GM18951 (cell line): ENCODE measurements at regions not wholly inside any gene's neighbourhood (a gene's known extent, or its start where the extent isn't known, plus 50 kb on each side); places are given as distances from the start of the nearest gene placed in this dataset.

Experiments used
- POLR2A ChIP-seq: IDR thresholded peaks from 4 replicates; pipeline ENCODE4 v1.6.1; 2011; ENCODE audit warnings: mild to moderate bottlenecking; ENCODE audit not compliant: insufficient read length, insufficient read depth; ENCODE audit errors: extremely low read depth
- in situ Hi-C: fragments of 300-500 bp; cut with MboI; formaldehyde crosslinking; loops from one replicate; pipeline ENCODE4 v1.12.0; 2022; ENCODE audit warnings: low sequenced_read_pairs, mixed read lengths, inconsistent platforms; ENCODE audit not compliant: unreplicated experiment

DNA sequence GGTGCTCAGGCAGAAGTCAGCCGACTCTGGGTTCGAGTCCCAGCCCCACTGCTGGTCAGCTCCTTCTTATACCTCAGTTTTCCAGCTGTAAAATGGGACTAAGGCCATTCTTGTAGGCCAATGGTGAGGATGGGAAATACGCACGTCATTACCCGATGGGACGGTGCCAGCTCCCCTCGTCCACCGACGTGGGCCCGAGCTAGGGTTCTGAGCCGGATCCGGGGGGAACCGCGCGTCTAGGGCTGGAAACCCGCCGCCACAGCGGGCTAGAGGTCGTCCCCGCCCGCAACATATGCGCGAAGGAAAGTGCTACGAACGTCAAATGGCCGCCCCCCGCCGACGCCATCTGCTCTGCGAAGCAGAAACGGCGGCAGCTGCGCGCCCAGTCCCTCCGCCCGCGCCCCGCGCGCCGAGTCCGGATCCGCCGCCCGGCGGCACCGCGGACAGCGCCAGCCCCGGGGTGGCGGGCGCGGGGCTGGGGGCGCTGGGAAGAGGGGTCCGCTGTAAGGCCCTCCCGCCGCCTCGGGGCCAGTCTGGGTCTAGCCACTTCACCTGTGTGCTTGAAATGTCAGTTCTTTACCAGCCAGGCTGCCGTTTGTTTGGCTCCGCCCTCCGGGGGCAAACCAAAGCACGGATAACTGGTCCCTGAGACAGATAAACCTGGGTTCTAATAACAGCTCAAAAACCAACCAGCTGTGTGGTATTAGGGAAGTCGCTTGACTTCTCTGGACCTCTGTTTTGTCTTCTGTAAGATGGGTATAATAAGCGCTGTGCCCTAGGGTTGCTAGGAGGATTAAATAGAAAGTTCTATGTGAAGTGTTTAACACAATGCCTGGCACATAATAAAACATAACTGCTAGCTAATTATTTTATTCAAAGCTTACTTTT is 103.5 kb upstream of the RCN1 start:
- no peak for TF ChIP-seq POLR2A
- in situ Hi-C loops = loop anchor here (25.0 kb wide), 1 partner anchor 750 kb away; no protein-coding TSS in a partner anchor

DNA sequence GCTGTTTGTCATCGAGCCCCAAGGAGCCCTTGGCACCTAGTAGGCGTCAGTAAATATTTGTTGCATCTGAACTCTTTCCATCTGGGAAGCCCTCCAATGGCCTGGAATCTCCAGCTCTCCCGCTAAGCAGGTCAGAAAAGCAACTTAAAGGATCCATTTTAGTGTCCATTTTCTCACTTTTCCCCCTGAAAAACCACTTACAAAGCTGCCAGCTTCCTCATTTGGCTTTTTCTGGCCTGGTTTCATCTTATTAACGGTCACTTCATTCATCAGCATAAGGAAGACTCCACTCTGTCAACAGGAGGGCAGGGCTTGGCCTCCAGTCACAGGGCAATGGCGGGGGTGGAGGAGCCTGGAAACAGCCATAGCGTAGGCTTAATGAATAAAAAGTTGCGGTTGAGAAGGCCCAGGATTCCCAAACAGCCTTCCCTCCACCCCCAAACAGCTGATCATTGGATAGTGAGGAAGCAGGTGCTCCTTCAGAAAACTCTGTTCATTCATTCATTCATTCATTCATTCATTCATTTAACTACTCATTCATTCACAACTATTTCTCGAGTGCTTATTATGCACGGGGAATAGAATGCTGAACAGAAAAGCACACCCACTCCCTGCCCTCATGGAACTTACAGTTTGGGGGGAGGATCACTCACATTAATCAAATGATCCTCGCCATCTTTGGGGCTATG is 104.5 kb upstream of the RCN1 start:
- in situ Hi-C loops = loop anchor here (25.0 kb wide), 1 partner anchor 749 kb away; no protein-coding TSS in a partner anchor
- no peak for TF ChIP-seq POLR2A

DNA sequence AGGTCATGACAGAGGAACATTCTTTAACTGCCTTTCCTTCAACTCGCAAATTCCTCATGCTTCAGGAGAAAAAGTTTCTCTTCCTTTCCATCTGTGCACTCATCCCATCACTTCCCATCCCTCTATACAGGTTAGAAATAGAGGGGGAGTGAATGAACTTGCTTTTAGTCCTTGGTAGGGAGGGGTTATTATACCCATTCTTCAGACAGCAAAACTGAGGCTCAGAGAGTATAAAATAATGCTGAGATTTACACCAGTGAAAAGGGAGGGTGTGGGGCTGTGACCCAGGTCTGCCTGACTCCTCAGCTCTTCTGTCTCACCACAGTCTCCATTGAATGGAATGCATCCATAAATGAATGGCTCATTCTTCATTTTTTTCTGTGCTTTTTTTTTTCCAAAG is 109.4 kb upstream of the RCN1 start:
- in situ Hi-C loops = loop anchor here (25.0 kb wide), 1 partner anchor 744 kb away; no protein-coding TSS in a partner anchor
- no peak for TF ChIP-seq POLR2A

DNA sequence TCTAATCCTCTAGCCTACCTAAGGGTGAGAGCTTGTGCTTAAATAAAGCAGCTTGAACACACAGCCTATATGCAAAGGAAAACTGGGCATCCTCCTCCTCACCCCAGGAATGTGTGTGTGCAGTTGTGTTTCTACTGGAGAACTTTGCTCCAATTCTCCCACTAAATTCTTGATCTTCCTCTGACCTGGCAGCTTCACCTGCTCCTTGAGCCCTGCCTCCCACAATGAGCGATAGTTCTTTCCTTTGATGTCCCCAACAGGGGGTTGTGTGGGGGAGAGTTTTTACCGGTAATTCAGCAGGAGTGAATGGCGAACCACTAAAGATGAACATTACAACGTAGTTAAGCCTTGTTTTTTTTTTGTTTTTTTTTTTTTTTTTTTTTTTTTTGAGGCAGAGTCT is 113.5 kb upstream of the RCN1 start:
- in situ Hi-C loops = loop anchor here (25.0 kb wide), 1 partner anchor 740 kb away; no protein-coding TSS in a partner anchor
- TF ChIP-seq POLR2A = no peak

DNA sequence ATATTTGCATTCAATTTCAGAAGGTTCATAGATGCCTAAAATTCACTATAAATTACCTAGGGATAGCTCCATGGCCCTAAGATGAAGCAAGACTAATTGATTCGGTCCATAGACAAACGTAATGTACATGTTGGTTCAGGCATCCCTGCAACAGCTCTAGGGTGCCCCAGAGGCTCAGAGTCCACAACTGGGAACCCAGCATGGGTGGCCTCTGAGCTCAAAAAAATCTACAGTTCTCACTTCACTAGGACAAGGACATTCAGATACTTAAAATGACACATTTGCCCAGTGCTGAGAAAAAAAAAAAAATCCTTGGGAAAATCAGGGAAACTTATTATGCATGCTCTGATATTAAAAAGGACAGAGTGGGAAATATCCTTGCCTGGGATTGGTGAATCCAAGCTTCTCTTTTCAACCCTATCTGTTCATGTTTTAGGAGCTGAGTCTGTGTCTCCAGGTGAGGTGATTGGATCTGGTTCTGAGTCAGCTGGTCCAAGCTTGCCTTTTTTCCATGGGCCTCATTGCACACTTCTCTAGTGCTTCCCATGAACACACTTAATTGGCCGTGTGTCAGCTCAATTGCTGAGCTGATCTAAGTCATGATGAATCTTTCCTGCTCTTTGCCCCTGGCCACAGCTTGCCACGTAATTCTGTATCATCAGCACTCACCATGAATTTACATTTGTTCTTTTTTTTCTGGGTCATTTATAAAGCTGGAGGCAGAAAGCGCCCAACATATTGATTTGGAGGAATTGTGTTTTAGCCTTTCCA is 116.3 kb upstream of the RCN1 start:
- in situ Hi-C loops = loop anchor here (25.0 kb wide), 3 partner anchors 487 to 737 kb away; no protein-coding TSS in a partner anchor
- no peak for TF ChIP-seq POLR2A

DNA sequence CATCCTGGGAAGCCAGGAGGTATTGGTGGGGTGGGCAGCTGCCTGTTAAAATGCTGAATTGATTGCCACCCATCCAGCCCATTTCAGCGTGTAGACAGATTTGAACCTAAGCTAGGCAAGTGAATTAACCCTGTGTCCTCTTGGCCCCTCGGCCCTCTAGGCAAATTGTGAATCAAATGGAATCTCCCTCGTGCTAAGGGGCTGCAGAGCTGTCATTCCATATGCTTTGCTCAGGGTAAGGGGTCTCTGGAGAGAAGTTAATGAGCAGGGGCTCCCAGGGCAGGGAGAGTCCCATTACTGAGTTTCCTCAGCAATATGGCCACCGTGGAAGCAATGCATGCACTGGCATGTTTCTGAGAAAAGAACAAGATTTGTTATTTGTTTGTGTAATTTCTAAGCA is 117.7 kb upstream of the RCN1 start:
- TF ChIP-seq POLR2A = no peak
- in situ Hi-C loops = loop anchor here (25.0 kb wide), 2 partner anchors 486 to 586 kb away; no protein-coding TSS in a partner anchor

DNA sequence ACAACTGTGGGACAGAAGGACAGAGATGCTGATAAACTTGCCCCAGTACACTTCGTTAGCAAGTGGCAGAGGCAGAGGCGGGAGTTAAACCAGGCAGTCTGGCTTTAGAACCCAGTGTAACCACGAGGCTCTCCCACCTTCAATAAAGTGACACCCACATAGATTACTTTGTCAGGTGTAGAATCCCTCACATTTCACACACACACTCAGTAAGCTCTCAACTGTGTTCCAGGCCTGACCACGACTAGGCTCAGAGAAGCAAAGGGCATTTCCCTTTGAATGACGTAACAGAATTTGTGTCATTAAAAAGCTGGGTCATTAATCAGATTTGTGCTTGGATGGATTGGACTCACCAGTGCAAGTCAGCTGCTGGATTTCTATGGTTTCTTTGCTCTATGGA is 118.3 kb upstream of the RCN1 start:
- in situ Hi-C loops = loop anchor here (25.0 kb wide), 2 partner anchors 485 to 585 kb away; no protein-coding TSS in a partner anchor
- TF ChIP-seq POLR2A = no peak

DNA sequence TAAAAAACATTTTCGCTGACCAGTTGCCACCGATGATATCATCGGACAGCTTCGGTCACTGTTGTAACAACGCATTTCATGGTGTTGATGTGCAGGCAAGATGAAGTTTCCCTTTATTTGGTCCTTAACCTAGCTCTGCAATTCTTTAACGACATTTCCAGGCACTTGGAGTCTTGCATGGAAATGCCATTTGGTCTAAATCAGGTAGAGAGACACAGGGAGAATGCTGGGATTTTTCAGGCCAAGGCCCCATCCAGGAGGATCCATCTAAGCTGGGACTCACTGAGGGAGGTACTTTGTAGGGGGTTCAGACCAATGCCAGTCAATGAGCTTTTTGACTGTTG is 121.5 kb upstream of the RCN1 start:
- in situ Hi-C loops = loop anchor here (25.0 kb wide), 2 partner anchors 482 to 582 kb away; no protein-coding TSS in a partner anchor

DNA sequence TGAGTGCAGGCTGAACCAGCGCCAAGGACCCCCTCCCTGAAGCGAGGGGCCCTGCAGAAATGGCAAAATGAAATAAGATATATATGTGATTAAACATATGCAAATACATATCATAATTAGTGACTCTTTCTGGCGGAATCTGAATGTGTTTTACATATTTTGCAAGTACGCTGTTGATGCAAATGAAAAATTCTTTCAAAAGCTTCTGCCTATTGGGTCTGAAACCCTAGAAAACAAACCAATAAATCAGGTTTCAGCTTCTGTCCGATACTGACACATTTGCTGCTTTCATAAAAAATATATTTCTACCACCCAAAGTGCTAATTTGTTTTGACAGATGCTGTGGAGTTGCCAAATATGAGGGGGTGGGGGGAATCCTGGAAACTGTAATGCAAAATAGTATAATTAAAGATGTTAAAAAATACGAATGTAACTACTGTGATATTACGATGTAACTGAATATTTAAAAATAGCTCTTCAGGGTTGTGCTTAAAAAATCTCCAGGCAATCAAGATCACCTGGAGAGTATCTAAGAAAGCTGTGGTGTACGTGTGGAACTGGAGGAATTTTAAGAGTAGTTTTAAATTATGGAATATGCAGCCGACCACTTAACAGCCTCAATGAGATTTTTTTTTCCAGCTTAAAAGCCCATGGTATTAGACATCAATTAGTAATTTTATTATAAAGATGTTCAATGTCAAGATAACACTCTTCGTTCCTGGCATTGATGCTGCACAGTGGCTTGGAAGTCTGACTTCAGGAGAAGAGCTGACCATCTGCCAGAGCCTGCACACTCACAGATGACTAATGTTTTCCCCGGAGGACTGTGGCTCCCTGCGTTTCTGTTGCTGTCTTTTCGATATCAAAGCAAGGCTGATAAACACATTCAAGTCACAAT is 122.2 kb upstream of the RCN1 start:
- in situ Hi-C loops = loop anchor here (25.0 kb wide), 2 partner anchors 481 to 581 kb away; no protein-coding TSS in a partner anchor
- no peak for TF ChIP-seq POLR2A

More for the DNA sequence above, 121.5 kb upstream of the RCN1 start:
- TF ChIP-seq POLR2A = no peak

DNA sequence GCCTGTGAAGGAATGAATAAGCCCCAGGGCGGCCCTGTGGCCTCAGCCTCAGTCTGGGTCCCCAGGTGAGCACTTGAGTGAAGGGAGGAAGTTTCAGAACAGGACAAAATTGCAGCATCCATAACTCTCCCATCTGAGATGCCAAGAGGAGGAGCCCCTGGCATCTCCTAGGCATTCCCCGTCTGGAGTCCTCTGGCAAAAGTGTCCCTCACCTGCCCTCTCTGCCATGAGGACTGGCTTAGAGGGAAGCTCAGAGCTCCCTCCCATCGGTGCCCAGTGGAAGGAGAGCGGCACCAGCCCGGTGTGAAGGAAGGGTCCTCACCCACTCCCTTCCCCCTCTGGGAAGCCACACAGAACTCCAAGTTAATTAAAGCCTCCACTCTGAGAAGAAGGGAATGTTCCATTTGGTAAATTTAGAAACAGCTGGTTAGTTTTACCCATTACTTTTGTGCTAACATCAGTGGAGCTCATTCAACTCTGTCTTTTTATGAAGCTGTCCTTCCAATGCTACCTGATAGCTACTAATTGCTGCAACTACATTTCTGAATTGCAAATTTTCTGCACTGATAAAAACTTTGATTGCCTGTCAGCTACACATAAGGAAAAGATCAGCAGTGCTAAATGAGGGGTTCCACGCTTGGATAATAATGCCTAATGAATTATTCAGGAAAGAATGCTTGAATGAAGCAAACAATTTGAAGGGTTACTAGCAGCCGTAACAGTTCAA is 123.3 kb upstream of the RCN1 start:
- no peak for TF ChIP-seq POLR2A
- in situ Hi-C loops = loop anchor here (25.0 kb wide), 2 partner anchors 480 to 580 kb away; no protein-coding TSS in a partner anchor

DNA sequence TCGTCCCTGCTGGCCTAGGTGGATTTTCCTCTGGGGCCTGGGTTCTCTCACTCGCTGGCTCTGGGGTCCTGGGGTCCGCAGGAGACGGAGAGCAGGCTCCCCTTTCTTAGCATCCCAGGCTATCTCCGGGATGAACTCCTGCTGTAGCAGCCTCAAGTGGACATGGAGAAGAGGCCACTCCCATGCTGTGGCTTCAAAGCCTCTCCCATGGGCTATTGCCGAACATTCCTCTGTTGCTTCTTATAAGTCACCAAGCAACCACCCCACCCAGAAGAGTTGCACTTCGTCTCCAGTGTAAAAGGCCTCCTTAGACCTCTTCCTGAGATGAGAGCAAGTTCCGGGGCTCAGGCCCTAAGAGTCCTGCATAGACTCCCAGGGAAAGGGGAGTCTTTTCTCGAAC is 124.0 kb upstream of the RCN1 start:
- in situ Hi-C loops = loop anchor here (25.0 kb wide), 2 partner anchors 480 to 580 kb away; no protein-coding TSS in a partner anchor
- no peak for TF ChIP-seq POLR2A
